MM.1S (cell line): ENCODE measurements at regions not wholly inside any gene's neighbourhood (a gene's known extent, or its start where the extent isn't known, plus 50 kb on each side); places are given as distances from the start of the nearest gene placed in this dataset.

ENCODE experiments used
- CTCF ChIP-seq: fragments of 300-600 bp; sonication (generic); IDR thresholded peaks from 2 replicates; pipeline ENCODE4 v1.5.1; 2016; ENCODE audit warnings: antibody characterized with exemption, low read length, mixed read lengths
- EZH2 ChIP-seq: fragments of 300-600 bp; sonication (generic); optimal IDR thresholded peaks from 2 replicates; pipeline ENCODE3; 2017; ENCODE audit warnings: low read depth, mild to moderate bottlenecking, antibody characterized with exemption, low read length, mixed read lengths
- EZH2phosphoT487 ChIP-seq: fragments of 300-600 bp; sonication (generic); IDR thresholded peaks from 2 replicates; pipeline ENCODE4 v1.6.1; 2018; ENCODE audit warnings: antibody characterized with exemption, low read length

GRCh38 chr3:153438271-153438670 is 276.2 kb downstream of the RAP2B start:
- TF ChIP-seq CTCF (no peak), EZH2 (no peak), EZH2phosphoT487 (no peak)
